ENCODE measurements at regions not wholly inside any gene's neighbourhood (a gene's known extent, or its start where the extent isn't known, plus 50 kb on each side); places are given as distances from the start of the nearest gene placed in this dataset.

DNA sequence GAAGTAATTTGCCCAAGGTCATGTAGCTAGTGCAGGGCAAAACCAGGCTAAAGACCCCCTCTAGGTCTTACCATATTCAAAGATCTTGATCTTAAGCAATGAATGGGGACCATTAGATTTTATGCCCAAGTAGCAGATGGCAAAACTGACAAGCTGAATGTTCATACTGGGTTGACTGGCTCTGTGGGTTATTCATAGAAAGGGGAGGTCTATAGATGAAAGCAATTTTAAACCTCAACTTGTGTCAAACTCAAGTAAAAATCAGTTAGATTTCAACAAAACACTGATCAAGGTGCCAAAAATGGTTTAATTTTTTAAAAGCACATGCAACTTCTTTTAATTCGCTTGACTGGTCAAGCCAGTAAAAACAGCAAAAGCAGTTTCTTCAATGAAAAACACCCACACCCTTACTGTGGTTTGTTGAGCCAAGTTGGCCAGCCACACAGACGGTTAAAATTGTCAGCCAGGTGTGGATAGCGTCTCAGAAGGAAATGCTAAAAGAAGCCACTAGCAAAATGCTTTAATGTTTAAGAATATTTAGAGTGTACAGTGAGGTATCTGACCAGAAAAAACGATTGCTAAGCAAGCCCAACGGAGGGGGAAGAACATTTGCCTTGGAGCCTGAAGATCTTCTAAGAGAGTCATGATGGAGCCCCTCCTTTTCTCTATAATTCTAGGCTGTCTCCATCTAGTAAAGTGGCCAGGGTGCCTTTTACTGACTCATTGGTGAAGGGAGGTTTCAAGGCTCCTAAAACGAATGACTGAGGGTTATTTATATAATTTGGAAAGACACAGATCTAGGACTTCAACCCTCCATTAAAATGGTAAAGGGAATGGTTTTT is 539.6 kb upstream of the CLINT1 start:
- TF ChIP-seq, protein P1, sequence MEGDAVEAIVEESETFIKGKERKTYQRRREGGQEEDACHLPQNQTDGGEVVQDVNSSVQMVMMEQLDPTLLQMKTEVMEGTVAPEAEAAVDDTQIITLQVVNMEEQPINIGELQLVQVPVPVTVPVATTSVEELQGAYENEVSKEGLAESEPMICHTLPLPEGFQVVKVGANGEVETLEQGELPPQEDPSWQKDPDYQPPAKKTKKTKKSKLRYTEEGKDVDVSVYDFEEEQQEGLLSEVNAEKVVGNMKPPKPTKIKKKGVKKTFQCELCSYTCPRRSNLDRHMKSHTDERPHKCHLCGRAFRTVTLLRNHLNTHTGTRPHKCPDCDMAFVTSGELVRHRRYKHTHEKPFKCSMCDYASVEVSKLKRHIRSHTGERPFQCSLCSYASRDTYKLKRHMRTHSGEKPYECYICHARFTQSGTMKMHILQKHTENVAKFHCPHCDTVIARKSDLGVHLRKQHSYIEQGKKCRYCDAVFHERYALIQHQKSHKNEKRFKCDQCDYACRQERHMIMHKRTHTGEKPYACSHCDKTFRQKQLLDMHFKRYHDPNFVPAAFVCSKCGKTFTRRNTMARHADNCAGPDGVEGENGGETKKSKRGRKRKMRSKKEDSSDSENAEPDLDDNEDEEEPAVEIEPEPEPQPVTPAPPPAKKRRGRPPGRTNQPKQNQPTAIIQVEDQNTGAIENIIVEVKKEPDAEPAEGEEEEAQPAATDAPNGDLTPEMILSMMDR (IDR thresholded peaks at IDR 0.05; ENCODE audit: insufficient read depth, missing control alignments), result no peak
- FAIRE-seq (no peak), DNase-seq (ENCODE audit: insufficient read length, low spot score) (no peak)

DNA sequence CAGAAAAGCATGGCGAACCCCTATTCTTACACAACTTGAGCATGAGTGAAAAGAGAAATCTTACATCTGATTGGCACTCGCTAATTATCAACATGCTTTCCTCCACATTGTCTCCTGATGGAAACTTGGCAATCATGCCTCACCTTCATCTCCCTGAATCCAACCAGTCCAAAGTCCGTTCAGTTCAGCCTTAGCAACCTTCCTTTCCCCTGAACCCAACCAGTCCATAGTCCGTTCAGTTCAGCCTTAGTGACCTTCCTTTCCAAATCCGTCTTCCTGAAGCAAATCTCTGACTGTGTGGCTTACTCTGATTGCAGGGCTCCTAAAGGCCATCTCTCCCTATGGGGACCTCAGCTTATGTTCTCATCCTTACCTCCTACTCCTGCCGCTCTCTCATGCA is 538.3 kb upstream of the CLINT1 start:
- TF ChIP-seq, protein P1 (IDR thresholded peaks at IDR 0.05; ENCODE audit: insufficient read depth, missing control alignments), result no peak
- DNase-seq (ENCODE audit: insufficient read length, low spot score) (no peak), FAIRE-seq (no peak)

DNA sequence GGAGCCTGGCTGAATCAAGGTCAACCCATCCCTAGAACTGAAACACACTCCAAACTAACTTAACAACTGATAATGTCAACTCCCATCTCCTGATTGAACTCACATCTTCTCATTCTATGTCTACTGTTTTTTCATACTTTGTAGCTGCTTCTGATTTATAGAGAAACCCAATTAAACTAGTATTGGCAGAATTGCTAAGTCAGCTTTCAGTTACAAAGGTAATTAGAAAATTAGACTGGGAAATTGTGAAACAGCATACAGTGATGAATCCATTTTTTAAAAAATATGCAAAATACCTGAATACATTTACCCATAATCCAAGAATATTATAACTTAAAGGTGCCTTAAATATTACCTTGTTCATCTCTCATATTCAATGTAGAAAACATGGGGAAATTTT is 535.2 kb upstream of the CLINT1 start:
- TF ChIP-seq, protein P1 (IDR thresholded peaks at IDR 0.05; ENCODE audit: insufficient read depth, missing control alignments), result no peak
- FAIRE-seq, result no peak

DNA sequence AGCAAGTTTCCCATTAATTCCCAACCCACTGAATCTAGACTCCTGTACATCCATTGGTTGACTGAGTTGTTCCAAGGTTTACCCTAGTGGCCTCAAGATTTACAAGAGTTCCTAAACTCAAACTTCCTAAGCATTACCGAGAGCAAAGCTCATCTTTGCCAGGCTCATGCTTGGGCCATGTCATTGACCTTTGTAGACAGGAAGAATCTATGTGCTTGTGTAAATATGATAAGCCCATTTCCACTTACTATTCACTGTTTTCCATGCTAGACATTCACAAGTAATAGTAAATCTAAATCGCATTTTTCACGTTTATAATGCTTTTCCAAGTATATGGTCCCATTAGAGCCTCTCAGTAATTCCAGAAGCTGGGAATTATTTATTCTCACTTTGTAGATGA is 534.5 kb upstream of the CLINT1 start:
- TF ChIP-seq, protein P1 (IDR thresholded peaks at IDR 0.05; ENCODE audit: insufficient read depth, missing control alignments), result no peak
- no peak for FAIRE-seq
- no peak for DNase-seq (ENCODE audit: insufficient read length, low spot score)

More for the DNA sequence above, 535.2 kb upstream of the CLINT1 start:
- no peak for DNase-seq (ENCODE audit: insufficient read length, low spot score)

DNA sequence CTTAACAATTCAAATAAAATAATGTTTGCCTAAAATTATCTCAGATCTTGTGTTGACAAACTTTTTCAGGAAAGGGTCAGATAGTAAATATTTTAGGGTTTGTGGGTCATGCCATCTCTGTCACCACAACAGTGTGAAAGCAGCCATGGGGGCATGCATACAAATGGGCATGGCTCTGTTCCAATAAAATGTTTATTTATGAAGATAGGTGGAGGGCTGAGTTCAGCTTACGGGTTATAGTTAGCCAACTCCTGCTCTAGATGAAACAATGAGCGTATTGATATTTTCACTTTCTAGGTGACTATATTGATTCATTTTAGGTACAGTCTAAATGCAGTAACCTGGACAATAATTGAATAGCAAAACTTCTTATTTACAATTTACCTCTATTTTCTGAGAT is 533.8 kb upstream of the CLINT1 start:
- FAIRE-seq (no peak), DNase-seq (ENCODE audit: insufficient read length, low spot score) (no peak)
- TF ChIP-seq, protein P1 (IDR thresholded peaks at IDR 0.05; ENCODE audit: insufficient read depth, missing control alignments), result no peak

DNA sequence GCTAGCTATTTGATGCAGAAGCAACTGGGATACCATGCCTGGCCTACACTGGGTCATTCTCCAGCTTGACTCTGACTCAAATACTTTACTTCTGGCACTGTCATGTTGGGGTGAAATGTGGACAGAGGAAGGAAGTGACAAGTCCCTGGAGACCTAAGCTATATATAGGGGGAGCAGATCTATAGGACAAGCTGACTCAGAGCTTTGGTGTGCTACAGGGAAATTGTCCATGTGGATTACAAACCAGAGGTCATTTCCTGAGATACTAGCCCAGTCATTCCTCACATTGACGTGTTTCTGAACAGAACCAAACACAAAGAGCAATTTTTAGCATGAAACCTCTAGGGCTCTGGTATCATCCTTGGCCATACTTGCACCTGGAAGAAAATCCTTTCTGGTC is 531.6 kb upstream of the CLINT1 start:
- DNase-seq (ENCODE audit: insufficient read length, low spot score) (no peak), FAIRE-seq (no peak)
- TF ChIP-seq, protein P1 (IDR thresholded peaks at IDR 0.05; ENCODE audit: insufficient read depth, missing control alignments), result no peak

DNA sequence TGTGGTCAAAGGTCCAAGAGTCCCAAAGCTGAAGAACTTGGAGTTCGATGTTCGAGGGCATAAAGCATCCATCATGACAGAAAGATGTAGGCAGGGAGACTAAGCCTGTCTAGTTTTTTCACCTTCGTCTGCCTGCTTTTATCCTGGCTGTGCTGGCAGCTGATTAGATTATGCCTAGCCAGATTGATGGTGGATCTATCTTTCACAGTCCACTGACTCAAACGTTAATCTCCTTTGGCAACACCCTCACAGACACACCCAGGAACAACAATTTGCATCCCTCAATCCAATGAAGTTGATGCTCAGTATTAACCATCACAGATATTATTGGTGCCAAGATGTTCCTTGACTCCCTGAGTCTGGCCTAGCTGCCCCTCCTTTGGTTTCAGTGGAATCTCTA is 530.8 kb upstream of the CLINT1 start:
- DNase-seq (ENCODE audit: insufficient read length, low spot score) (no peak), FAIRE-seq (peak; percentile 75)
- TF ChIP-seq, protein P1 (IDR thresholded peaks at IDR 0.05; ENCODE audit: insufficient read depth, missing control alignments), result no peak

Data from D721Med (cell line).